Progenitor cell of endocrine pancreas (in vitro differentiated cells): ENCODE measurements at regions not wholly inside any gene's neighbourhood (a gene's known extent, or its start where the extent isn't known, plus 50 kb on each side); places are given as distances from the start of the nearest gene placed in this dataset.

Experiments used
- DNase-seq: peaks from one replicate; pipeline ENCODE4 v3.0.0; 2021; ENCODE audit warnings: low spot score; ENCODE audit not compliant: unreplicated experiment
- H3K27ac Mint-ChIP-seq: 2 replicates; pipeline ENCODE4 v1.8.0; 2021; ENCODE audit warnings: mild to moderate bottlenecking, moderate library complexity, mixed read lengths
- H3K27me3 Mint-ChIP-seq: 2 replicates; pipeline ENCODE4 v1.8.0; 2021; ENCODE audit warnings: mixed read lengths
- H3K36me3 Mint-ChIP-seq: 2 replicates; pipeline ENCODE4 v1.8.0; 2022; ENCODE audit warnings: mixed read lengths; ENCODE audit not compliant: insufficient read depth
- H3K4me1 Mint-ChIP-seq: 2 replicates; pipeline ENCODE4 v1.8.0; 2021; ENCODE audit warnings: low read depth, mixed read lengths
- H3K4me3 Mint-ChIP-seq: 2 replicates; pipeline ENCODE4 v1.8.0; 2021; ENCODE audit warnings: low read depth, mild to moderate bottlenecking, moderate library complexity, mixed read lengths
- H3K9me3 Mint-ChIP-seq: 2 replicates; pipeline ENCODE4 v1.8.0; 2021; ENCODE audit warnings: low read depth, mixed read lengths
- CTCF ChIP-seq: fragments of 200-600 bp; sonication (generic); IDR thresholded peaks from one replicate; pipeline ENCODE4 v1.5.0; 2021; ENCODE audit warnings: antibody characterized with exemption, mild to moderate bottlenecking; ENCODE audit not compliant: unreplicated experiment

- Mint-ChIP-seq H3K4me1 (peaks cover 6% of the 10 kb centered on the region), H3K27ac (no peak overlapping the region), H3K36me3 (no peaks in the 10 kb centered on the region), H3K9me3 (no peaks in the 10 kb centered on the region), H3K27me3 (peaks cover 6% of the 10 kb centered on the region), H3K4me3 (no peak overlapping the region)
- DNase-seq, result no peak
- no peak for TF ChIP-seq CTCF
These were observed 59.1 kb upstream of the IER5L start for GRCh38 chr9:129237164-129237611.

GRCh38 chr9:129236441-129237145 lies 58.5 kb upstream of the IER5L start:
- peaks cover 6% of the 10 kb centered on the region for H3K27me3 Mint-ChIP-seq

GRCh38 chr9:129235931-129236331 lies 57.9 kb upstream of the IER5L start:
- no peak for TF ChIP-seq CTCF
- Mint-ChIP-seq H3K4me1 (peaks cover 6% of the 10 kb centered on the region), H3K27ac (no peak overlapping the region), H3K36me3 (no peaks in the 10 kb centered on the region), H3K27me3 (peaks cover 6% of the 10 kb centered on the region), H3K4me3 (no peak overlapping the region), H3K9me3 (no peaks in the 10 kb centered on the region)
- DNase-seq, result no peak

More at GRCh38 chr9:129236441-129237145, 58.5 kb upstream of the IER5L start:
- Mint-ChIP-seq H3K9me3 (no peaks in the 10 kb centered on the region), H3K4me3 (no peak overlapping the region), H3K27ac (no peak overlapping the region), H3K36me3 (no peaks in the 10 kb centered on the region), H3K4me1 (peaks cover 6% of the 10 kb centered on the region)
- DNase-seq, result no peak
- no peak for TF ChIP-seq CTCF

GRCh38 chr9:129235041-129235930 lies 57.2 kb upstream of the IER5L start:
- peaks cover 6% of the 10 kb centered on the region for H3K27me3 Mint-ChIP-seq
- H3K36me3 Mint-ChIP-seq, result no peaks in the 10 kb centered on the region
- H3K9me3 Mint-ChIP-seq, result no peaks in the 10 kb centered on the region
- peaks cover 6% of the 10 kb centered on the region for H3K4me1 Mint-ChIP-seq
- no peak overlapping the region for H3K4me3 Mint-ChIP-seq
- no peak overlapping the region for H3K27ac Mint-ChIP-seq
- DNase-seq, result no peak
- no peak for TF ChIP-seq CTCF

- TF ChIP-seq CTCF, result no peak
- Mint-ChIP-seq H3K27ac (no peak overlapping the region), H3K4me1 (peaks cover 8% of the 10 kb centered on the region), H3K36me3 (no peaks in the 10 kb centered on the region), H3K4me3 (no peak overlapping the region), H3K27me3 (peaks cover 6% of the 10 kb centered on the region), H3K9me3 (no peaks in the 10 kb centered on the region)
- no peak for DNase-seq
These were observed 56.4 kb upstream of the IER5L start for GRCh38 chr9:129234491-129234890.
